Nephron (organoid): ENCODE measurements at regions not wholly inside any gene's neighbourhood (a gene's known extent, or its start where the extent isn't known, plus 50 kb on each side); places are given as distances from the start of the nearest gene placed in this dataset.

Experiments used
- H3K27ac Mint-ChIP-seq, 3 experiments: 2 replicates each; pipeline ENCODE4 v1.8.0; 2020; ENCODE audit warnings: mixed read lengths in 3 of 3, mild to moderate bottlenecking in 2 of 3, moderate library complexity in 1 of 3
- H3K27me3 Mint-ChIP-seq: 2 replicates; pipeline ENCODE4 v1.8.0; 2021; ENCODE audit warnings: low read depth, mild to moderate bottlenecking, moderate library complexity, mixed read lengths
- H3K36me3 Mint-ChIP-seq: 2 replicates; pipeline ENCODE4 v1.8.0; 2020; ENCODE audit warnings: low read depth, mixed read lengths
- H3K4me1 Mint-ChIP-seq: 2 replicates; pipeline ENCODE4 v1.8.0; 2020; ENCODE audit warnings: mixed read lengths
- H3K4me3 Mint-ChIP-seq, 3 experiments: 2 replicates each; pipeline ENCODE4 v1.8.0; 2020; ENCODE audit warnings: mild to moderate bottlenecking in 3 of 3, mixed read lengths in 3 of 3, moderate library complexity in 2 of 3
- H3K9me3 Mint-ChIP-seq: 2 replicates; pipeline ENCODE4 v1.8.0; 2020; ENCODE audit warnings: mixed read lengths
- CTCF ChIP-seq, 3 experiments: fragments of 200-600 bp; sonication (generic); IDR thresholded peaks; one replicate each; pipeline ENCODE4 v1.5.0; 2021; ENCODE audit warnings: antibody characterized with exemption in 3 of 3; ENCODE audit not compliant: unreplicated experiment in 3 of 3

- no peak overlapping the region for H3K27ac Mint-ChIP-seq
- no peaks in the 10 kb centered on the region for H3K36me3 Mint-ChIP-seq
- H3K4me1 Mint-ChIP-seq, result peaks cover 4% of the 10 kb centered on the region
- no peak overlapping the region for H3K4me3 Mint-ChIP-seq
- H3K27me3 Mint-ChIP-seq, result no peaks in the 10 kb centered on the region
- no peak for TF ChIP-seq CTCF (IDR thresholded peaks at IDR 0.05; ENCODE audit: unreplicated experiment in 3 of 3)
- H3K9me3 Mint-ChIP-seq, result peaks cover 4% of the 10 kb centered on the region
Observed at GRCh38 chr10:36393801-36394200, 731.6 kb upstream of the ANKRD30A start.

DNA sequence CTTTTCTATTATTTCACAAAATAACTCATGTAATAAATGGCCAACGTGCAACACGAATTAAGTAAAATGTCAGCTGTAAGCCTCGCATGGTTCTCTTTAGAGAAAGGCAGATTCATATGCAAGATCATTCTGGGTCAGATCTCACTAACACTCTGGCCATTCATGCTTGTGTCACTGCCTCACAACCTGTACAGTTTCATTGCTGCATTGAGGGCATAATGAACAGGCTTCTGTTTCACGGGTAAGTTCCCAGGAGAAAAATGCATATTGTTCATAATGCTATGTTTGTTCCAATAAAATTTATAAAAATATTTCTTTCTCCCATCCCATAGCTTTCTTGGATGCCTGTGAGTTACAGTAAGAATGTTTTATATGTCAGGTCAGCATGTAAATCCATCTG is 734.0 kb upstream of the ANKRD30A start:
- TF ChIP-seq CTCF (IDR thresholded peaks at IDR 0.05; ENCODE audit: unreplicated experiment in 3 of 3), result no peak
- Mint-ChIP-seq H3K27me3 (no peaks in the 10 kb centered on the region), H3K36me3 (no peaks in the 10 kb centered on the region), H3K4me3 (no peak overlapping the region), H3K27ac (no peak overlapping the region), H3K9me3 (peaks cover 4% of the 10 kb centered on the region), H3K4me1 (peaks cover 4% of the 10 kb centered on the region)

DNA sequence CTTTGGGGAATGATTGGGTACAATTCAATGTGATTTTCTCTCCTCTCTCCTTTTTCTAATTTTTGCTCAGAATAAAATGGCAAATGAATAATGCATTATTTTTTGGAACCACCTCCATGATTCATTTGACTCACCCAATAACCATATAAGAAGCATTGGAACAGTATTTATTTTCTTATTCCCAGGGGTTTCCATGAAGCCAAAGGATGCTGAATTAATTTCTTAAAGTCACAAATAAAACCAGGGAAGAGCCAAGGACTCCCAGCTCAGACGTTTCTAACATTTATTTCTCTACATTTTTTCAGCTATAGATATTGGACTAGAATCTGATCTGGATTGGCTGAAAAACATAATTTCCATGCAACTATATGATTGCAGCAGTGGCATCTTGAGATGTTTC is 735.2 kb upstream of the ANKRD30A start:
- TF ChIP-seq CTCF (IDR thresholded peaks at IDR 0.05; ENCODE audit: unreplicated experiment in 3 of 3), result no peak
- Mint-ChIP-seq H3K27ac (no peak overlapping the region), H3K27me3 (no peaks in the 10 kb centered on the region), H3K4me1 (peaks cover 4% of the 10 kb centered on the region), H3K9me3 (peaks cover 4% of the 10 kb centered on the region), H3K36me3 (no peaks in the 10 kb centered on the region), H3K4me3 (no peak overlapping the region)

DNA sequence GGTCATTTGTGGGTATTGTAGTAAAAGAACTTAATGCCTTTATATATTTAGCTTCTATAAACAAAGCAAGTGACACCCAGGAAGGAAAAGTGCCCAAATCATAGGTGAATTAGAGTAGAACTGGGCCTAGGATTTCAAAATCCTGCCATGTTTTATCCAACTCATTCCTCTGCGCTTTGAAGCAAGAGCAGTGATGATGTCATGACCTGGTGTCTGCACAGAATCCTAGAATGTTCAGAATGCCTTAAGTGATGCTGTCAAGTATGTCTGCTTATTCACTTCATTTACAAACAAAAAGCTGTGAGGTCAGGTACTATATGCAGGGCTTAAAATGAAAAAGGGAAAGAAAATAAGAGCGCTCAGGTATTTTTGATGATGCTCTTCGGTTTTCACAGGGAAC is 737.2 kb upstream of the ANKRD30A start:
- Mint-ChIP-seq H3K36me3 (no peaks in the 10 kb centered on the region), H3K4me1 (peaks cover 4% of the 10 kb centered on the region), H3K9me3 (no peaks in the 10 kb centered on the region), H3K27me3 (no peaks in the 10 kb centered on the region), H3K4me3 (no peak overlapping the region), H3K27ac (no peak overlapping the region)
- TF ChIP-seq CTCF (IDR thresholded peaks at IDR 0.05; ENCODE audit: unreplicated experiment in 3 of 3), result no peak

DNA sequence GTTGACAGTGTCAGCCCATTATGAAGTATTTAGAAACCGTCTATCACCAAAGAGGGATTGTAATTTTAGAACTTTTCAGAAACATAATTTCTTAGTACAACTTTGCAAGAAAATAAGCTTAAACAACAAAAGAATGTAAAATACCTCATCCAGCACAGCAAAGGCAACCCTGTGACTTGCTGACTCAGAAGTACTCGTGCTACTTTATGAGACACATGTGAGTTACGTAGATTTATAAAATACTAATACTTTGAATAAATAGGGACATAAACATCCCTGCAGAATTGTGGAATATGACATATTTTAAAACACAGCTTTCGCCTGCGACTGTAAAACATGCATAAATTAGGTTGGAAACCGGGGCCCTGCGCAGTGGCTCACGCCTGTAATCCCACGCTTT is 739.7 kb upstream of the ANKRD30A start:
- H3K4me3 Mint-ChIP-seq, result no peak overlapping the region
- H3K4me1 Mint-ChIP-seq, result peaks cover 4% of the 10 kb centered on the region
- no peak overlapping the region for H3K27ac Mint-ChIP-seq
- TF ChIP-seq CTCF (IDR thresholded peaks at IDR 0.05; ENCODE audit: unreplicated experiment in 3 of 3), result no peak
- no peaks in the 10 kb centered on the region for H3K9me3 Mint-ChIP-seq
- no peaks in the 10 kb centered on the region for H3K27me3 Mint-ChIP-seq
- H3K36me3 Mint-ChIP-seq, result no peaks in the 10 kb centered on the region

- no peaks in the 10 kb centered on the region for H3K4me1 Mint-ChIP-seq
- H3K27ac Mint-ChIP-seq, result no peak overlapping the region
- H3K36me3 Mint-ChIP-seq, result no peaks in the 10 kb centered on the region
- no peak overlapping the region for H3K4me3 Mint-ChIP-seq
- no peaks in the 10 kb centered on the region for H3K9me3 Mint-ChIP-seq
- no peaks in the 10 kb centered on the region for H3K27me3 Mint-ChIP-seq
- no peak for TF ChIP-seq CTCF (IDR thresholded peaks at IDR 0.05; ENCODE audit: unreplicated experiment in 3 of 3)
Observed at GRCh38 chr10:36383349-36383748, 741.3 kb upstream of the FZD8 start.
